ENCODE measurements at regions not wholly inside any gene's neighbourhood (a gene's known extent, or its start where the extent isn't known, plus 50 kb on each side); places are given as distances from the start of the nearest gene placed in this dataset.
A peak's percentile ranks its signal among the peaks of the same experiment; 100 is the strongest.

DNA sequence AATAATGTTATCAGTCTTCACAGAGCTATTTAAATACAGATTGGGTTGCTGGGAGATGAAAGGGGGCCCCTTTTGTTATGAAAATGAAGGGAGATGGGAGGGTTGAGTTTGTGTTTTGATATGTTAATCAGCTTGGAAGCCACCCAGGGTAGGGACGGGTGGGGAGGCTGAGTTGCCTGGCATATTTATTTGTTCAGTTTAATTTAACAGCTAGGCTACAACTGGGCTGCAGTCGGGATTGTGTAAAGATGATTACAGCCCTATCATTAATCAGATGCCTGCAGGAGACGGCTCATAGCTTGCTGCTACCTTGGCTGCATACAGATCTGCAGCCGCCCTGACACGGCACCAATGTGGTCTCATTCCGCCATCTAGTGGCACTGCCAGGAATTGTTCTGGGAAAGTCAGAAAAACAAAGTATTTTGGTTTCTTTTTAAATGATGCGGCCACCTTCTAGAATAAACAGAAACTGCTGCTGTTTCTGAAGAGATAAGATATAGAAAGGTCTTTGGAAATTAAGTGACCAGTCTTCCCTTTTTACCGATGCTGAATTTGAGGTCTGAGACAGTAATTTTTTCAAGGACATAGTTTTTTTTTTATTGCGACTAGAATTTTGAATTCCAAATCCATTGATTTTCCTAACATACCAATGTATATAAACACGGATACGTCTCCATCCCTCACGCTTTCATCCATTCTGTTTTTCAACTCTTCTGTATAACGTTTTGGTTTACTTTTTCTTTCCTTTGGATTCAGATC is 458.0 kb upstream of the ASIC2 start:
- DNase-seq (ENCODE audit: extremely low read depth, low read depth, low spot score), result peak; percentile 27

DNA sequence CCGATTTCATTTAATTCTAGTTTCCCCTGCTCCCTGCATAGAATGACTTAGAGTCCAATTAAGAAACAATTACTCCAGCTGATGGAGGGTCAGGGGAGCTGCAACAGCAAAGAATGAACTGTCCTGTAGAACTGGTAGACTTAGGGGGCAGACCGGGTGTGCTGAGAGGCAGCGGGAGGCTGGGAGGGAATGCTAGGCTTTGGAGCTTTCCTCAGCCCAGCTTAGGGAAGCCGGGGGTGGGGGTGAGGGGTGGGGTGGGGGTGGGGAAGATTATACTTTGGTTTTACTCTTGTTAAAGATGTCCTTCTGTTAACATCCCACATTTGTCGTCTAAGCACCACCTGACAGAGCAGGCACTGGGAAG is 458.6 kb upstream of the ASIC2 start:
- DNase-seq (ENCODE audit: extremely low read depth, low read depth, low spot score), result no peak

DNA sequence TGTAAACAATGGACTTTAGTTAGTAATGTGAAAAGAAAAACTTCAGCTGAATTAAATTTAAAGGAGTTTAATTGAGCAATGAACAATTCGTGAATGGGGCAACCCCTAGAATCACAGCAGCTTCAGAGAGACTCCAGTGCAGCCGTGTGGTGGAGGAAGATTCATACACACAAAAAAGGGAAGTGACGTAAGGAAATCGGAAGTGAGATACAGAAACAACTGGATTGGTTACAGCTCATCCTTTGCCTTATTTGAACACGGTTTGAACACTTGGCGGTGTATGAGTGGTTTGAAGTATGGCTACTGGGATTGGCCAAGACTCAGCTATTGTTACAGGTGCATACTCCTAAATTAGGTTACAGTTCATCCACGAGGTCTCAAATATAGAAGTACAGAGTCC is 460.4 kb upstream of the ASIC2 start:
- DNase-seq (ENCODE audit: extremely low read depth, low read depth, low spot score), result no peak

DNA sequence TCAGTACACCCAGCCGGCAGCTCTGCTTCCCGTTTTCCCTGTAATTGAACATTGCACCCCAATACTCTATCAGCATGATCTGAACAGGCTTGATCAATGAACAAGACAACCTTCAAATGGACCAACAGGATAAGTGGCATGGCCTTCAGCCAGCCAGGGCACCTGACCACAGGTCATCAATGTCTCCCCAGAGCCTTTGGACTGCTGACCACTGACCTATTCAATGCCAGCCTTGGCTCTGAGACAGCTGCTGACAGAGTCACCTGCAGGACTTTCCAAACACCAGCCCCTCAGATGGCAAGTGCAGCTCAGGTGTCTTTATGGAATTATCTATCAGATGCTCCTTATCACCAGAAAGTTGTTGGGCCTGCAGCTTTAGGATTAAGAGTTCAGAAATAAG is 462.9 kb upstream of the ASIC2 start:
- no peak for DNase-seq (ENCODE audit: extremely low read depth, low read depth, low spot score)

DNA sequence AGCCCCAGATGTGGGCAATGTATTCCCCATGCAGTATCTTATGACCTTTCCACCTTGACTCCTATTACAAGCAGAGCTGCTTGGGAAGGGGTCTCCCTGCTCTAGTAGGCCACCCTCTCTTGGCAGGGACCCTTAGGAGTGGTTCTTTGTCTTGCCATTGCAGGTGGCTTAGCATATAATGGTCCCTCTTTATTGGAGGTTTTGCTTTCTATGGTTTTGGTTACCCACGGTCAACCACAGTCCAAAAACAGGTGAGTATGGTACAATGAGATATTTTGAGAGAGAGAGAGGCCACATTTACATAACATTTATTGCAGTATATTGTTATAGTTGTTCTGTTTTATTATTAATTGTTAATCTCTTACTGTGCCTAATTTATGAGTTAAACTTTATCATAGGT is 472.8 kb upstream of the ASIC2 start:
- DNase-seq (ENCODE audit: extremely low read depth, low read depth, low spot score), result no peak

DNA sequence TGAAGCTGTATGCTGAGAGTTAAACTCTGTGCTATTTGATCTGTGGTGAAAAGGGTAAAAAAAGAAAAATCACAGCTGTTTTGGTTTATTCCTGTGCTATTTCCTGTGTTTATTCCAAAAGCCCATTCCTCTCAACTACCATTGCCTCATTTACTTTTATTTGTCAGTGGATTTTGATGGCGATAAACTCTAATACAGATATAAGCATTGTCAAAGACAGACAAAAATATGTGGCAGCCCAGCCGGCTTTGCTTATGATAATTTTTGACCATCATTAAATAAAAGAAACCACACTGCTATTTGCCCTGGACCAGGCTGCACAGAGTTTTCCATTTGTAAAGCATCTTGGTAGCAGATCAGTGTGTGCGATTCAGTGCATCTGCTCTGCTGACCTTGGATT is 473.6 kb upstream of the ASIC2 start:
- no peak for DNase-seq (ENCODE audit: extremely low read depth, low read depth, low spot score)

DNA sequence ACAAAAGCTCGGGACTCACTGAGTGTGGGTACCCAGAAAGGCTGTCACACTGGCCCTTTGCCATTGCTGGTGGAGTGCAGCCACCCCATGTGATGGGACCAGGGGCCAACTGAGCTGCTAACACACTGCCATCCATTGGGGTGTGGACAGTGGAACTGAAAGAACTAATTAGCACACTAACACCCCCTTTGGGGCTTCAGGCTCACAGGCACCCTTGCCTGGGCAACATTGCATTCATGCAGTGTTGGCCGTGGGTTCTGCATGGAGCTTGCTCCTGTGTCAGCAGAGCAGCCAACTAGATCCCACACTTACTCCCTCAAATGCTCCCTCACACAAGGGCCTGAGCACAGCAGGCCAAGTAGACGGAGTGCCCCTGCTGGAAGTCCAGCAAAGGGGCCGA is 476.0 kb upstream of the ASIC2 start:
- no peak for DNase-seq (ENCODE audit: extremely low read depth, low read depth, low spot score)

DNA sequence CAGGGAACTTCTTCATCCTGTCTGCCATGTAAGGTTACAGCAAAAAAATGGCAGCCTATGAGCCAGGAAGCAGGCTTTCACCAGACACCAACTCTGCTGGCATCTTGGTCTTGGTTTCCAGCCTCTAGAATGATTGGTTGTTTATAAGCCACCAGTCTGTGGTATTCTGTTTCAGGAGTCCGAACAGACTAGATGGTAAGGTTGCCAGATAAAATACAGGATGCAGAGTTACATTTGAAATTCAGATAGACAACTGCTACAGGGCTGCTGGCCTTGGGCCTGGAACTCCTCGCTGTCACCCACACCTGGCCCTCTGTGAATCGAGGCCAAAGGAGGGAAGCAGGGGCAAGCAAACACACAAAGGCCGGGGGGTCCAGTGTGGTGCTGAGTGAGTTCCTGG is 478.8 kb upstream of the CCL2 start:
- no peak for DNase-seq (ENCODE audit: extremely low read depth, low read depth, low spot score)

DNA sequence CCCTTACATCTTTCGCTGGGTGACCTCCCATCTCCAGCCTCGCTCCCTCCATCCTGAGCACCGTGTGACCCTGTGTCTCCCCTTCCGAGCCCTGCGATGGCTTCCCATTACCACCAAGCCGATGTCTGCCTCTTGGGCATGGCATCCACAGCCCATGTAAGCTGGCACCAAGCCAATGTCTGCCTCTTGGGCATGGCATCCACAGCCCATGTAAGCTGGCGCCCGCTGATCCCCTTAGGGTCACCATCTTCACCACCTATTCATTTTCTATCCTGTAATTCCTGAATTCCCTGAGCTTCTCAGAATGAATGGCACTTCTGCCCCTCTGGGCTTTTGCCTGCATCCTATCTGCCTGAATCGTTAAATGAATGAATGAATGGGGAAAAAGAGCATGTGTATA is 478.2 kb upstream of the CCL2 start:
- no peak for DNase-seq (ENCODE audit: extremely low read depth, low read depth, low spot score)

DNA sequence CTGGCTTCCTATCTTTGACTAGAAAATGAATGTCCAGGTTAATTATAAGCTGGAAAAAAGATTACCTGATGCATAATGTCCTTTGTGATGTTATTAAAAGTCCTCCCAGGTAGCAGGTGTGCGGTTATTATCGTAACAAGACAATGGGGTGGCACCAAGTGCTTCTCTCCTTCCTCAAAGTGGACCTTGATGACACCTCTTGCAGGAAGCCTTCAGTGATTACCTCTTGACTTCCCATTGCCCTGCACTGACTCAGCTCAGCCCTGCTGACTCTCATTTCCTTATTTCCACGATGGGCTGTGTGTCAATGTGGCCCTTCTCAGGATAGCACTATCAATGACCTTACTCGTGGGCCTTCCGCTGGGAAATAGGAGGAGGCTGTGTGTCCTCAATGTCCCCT is 477.4 kb upstream of the CCL2 start:
- DNase-seq (ENCODE audit: extremely low read depth, low read depth, low spot score), result no peak

DNA sequence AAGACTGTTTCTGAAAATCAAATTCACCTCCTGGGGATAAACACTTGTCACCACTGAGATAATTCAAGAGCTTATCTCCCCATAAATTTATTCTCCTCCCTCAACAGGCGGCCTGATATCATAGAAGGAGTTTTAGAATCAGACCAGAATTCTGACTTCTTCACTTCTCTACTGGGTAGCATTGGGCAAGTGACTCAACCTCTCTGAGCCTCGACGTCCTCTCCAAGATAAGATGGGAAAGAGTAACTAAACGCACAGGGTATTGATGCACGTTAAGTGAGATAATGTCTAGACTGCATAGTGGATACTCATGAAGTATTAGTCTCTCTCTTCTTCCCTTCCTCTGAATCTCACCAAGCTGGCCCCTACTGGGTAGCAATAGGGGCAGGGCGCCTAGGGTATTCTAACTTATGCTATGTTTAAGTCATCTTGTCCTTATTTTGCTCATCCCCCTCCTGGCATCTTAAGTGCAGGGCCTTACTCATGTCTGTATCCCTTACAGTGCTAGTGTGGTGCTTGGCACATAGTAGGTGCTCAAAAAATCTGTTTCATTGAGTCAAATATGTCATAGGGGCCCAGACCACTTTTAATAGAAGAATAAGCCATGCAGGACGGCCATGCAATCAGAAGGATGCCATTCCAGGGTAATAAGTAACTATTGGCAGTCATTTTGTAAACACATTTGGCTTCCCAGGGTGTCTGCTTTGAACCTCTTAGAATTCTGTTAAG is 476.4 kb upstream of the CCL2 start:
- no peak for DNase-seq (ENCODE audit: extremely low read depth, low read depth, low spot score)

DNA sequence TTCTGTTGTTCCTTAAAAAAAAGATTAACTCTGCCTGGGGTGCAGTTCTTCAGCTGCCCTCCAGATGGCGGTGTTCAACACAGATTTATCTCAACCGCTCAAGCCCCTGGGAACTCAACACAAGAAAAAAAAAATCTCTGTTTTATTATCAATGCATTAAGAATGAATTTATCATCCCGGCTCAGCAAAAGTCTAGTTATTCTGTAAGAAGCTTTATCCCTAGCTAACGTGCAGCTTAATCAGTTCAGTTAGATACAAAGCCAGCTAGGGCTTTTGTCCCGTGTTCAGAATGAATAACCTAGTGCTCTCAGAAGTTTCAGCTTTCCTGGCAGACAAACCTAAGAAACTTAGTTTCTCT is 475.9 kb upstream of the CCL2 start:
- DNase-seq (ENCODE audit: extremely low read depth, low read depth, low spot score), result peak; percentile 29

DNA sequence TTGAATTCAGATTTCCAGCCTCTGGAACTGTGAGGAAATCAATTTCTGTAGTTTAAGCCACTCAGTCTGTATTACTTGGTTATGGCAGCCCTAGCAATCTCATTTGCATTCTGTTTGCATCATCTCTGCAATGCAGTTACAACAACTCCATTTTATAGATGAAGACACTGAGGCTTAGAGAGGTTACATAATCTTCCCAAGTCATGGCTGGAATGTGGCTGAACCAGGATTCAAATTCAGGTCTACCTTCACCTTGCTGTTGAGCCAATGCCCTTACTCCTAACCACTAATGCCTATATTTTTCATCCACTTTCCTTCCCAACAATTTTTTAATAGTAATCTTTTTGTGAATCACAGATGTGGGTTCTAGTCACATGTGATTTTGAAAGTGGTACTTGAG is 469.8 kb upstream of the CCL2 start:
- DNase-seq (ENCODE audit: extremely low read depth, low read depth, low spot score), result no peak

DNA sequence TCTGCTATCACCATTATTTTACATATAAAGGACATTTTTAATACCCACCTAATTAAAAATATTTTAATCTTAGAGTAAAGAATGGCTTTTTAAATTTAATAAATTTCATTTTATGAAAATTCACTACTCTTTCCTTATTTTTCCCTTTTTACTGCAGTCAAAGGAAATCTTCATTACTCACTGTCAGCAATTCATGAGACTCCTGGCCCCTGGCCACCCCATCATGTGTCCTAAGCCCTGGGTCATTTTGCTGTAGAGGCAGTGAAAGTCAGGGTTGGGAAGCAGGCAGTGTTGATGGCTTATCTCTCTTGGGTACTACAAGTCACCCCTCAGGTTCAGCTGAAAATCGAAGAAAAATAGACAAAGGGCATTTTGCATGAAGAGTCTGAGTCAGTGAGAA is 468.6 kb upstream of the CCL2 start:
- no peak for DNase-seq (ENCODE audit: extremely low read depth, low read depth, low spot score)

DNA sequence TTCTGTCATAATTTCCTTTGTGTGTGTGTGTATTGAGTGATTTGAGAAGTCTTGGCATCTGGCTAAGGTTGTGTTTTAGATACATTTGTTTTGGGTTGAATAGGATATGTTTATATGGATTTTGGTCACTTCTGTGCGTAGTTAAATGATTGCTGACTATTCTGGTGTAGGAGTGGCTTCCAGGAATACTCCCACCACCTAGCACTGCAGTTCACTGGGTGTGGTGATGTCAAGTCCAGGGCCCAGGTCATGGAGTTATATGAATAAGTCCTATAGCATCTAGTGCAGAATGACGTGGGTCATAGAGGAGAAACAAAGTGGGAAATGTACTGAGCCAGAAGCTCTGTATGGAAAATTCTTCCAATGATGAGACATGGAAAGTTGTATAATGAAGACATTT is 465.4 kb upstream of the CCL2 start:
- no peak for DNase-seq (ENCODE audit: extremely low read depth, low read depth, low spot score)

DNA sequence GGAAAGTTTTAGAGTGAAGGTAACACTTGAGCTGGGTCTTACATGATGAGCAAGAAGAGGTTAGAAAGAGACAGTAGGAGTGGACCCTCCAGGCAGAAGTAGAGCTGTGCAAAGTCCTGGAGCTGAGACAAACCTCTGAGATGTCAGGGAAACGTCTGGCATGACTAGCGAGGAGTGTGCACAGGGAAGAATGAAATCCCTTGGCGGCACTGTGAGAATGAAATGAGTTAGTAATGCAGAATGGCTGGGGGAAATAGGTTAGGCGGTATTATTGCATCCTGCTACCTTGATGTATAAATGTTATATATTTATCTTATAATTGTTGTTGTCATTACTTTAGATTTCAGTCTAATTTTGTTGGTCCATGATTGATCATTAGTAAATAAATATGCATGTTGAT is 457.9 kb upstream of the CCL2 start:
- DNase-seq (ENCODE audit: extremely low read depth, low read depth, low spot score), result no peak

DNA sequence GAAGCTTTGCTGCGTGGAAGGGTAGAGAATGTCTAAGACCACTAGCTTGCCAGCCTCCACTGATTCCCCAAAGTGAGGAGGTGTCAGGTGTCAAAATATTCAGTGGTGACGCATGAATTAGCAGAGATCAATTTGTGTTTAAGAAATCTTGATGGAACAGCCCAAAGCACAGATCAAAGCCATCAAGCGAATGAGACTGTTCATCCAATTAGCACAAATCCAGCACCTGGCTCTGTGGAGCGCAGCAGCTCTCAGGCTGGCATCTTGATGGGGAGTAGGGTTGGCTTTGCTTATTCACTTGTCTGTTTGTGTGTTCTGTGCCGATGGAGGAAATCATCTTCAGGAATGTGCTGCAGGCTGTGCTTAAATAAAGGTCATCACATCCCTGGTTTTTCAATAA is 456.8 kb upstream of the CCL2 start:
- DNase-seq (ENCODE audit: extremely low read depth, low read depth, low spot score), result no peak

DNA sequence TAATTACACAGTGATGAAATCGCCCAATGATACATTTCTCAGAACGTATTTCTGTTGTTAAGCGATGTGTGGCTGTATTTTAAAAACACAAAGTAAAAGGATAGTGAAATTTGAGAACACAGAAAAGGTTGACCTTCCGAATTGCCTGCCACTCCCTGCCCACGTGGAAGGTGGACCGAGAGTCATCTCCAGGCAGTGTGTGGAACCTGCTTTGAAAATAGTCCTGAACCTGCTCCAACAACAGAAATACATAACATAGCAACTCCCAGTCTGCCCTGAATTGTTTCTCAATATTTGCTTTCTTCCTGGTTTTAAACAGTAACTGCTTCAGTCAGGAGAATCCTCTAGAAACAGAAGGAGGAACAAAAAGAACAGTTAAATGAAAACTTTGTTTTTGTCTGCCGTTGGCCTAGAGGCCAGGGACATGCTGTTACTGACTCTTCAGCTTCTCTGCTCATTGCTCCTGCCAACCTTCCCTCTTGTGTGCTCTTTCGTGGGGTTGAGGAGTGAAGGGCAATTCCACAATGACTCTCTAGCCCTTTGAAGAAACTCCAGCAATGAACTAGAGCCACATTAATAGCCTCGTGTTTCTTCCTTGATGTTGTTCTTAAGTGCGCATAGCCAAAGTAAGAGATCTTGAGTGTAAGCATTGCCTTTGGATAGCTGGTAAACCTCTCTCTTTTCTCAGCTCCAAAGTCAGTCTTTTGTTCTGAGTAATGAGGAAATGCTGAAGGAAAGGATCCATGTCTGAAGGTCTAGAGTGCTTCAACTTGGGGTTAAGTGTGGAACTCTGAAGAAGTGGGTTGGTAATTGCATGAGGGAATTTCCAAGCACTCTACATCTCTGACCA is 452.5 kb upstream of the CCL2 start:
- DNase-seq (ENCODE audit: extremely low read depth, low read depth, low spot score), result no peak

DNA sequence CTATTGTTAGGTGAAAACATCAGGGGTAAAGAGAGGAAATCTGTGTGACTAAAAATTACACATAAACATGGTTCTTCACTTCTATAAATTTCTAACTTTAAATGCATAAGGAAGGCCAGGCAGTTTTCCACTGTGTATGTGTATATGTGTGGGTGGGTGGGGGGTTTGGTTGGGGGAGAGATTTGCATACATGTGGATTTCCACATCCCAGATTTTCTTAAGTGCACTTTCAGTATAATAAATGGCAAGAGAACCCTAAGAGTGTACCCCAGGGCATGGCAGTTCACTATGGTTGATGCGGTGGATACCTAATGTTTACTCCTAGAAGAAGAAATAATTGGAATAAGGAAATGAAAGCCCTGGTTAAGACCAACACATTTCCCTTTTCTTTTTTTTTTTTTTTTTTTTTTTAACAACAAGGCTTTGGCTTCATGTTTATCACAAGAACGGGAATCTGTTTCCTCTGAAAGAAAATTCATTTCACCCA is 451.8 kb upstream of the CCL2 start:
- no peak for DNase-seq (ENCODE audit: extremely low read depth, low read depth, low spot score)

DNA sequence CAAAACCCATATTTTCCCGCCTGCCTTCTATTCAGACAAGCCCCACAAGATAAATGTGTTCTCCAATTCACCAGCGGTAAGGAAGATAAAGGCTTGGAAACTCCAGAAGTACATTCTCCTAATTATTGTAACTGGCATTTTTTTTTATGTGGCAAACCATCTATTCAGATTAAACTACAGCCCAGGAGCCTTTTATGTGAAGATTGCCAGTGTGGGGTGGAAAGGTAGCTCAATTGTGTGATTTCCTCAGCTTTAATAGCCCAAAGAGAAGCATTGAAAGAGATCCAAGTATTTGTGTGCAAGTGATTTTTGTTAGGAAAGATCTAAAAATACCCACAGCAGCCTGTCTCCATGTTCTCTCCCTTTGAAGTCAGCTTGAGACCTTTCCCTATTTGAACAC is 451.4 kb upstream of the CCL2 start:
- DNase-seq (ENCODE audit: extremely low read depth, low read depth, low spot score), result no peak

DNA sequence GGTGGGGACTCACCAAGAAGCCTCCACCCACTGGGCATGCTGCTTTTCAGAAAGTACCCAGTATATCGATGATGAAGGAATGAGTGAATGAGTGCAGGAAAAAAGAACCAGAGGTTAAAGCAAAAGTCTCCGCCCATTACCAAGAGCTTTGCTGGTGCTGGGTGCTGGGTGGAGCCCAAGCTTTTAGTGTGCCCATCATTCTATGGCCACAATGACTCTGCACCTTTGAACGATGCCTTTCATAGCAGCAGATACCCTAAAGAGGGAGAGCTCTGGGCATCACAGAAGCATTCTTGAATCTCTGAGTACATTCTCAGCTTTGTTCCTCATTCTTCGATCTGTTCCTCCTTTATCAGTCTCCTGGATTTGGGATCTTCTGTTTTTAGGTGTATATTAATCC is 450.7 kb upstream of the CCL2 start:
- no peak for DNase-seq (ENCODE audit: extremely low read depth, low read depth, low spot score)

DNA sequence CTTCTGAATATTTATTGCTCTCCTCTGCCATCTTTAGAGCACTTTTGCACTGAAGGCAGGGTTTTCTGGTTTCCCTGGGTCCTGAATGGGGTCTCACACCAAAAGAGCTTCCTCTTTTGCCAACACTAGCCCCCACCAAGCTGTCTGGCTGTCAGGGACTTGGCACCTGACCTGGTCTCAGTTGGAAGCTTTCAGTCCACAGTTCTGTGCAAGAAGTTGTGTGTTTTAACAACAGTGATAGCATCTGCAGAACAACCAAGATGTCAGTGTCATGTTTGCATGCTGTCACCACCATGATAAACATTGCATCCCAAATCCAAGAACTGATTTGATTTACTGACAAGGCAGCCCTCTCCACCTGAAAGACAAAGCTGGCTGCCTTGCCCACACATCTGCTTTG is 448.5 kb upstream of the CCL2 start:
- DNase-seq (ENCODE audit: extremely low read depth, low read depth, low spot score), result no peak

Data from glomerular endothelial cell (primary cell).